ENCODE measurements at regions not wholly inside any gene's neighbourhood (a gene's known extent, or its start where the extent isn't known, plus 50 kb on each side); places are given as distances from the start of the nearest gene placed in this dataset.

DNA sequence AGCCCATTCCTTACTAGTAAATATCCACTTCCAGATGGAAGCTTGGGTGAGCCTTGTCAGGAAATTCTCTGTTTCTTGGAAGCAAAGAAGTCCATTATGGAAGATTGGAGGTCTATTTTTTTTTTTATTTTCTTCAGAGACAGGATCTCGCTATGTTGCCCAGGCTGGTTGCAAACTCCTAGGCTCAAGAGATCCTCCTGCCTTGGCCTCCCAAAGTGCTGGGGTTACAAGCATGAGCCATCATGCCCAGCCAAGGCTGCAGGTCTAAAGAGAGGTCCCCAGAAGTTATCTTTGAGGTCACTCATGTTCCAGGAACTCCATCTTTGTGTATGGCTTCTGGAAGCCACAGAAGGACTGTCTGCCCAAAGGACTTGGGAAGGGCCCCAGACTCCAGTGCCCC is 255.3 kb downstream of the LY86 start:
- no peak for DNase-seq

DNA sequence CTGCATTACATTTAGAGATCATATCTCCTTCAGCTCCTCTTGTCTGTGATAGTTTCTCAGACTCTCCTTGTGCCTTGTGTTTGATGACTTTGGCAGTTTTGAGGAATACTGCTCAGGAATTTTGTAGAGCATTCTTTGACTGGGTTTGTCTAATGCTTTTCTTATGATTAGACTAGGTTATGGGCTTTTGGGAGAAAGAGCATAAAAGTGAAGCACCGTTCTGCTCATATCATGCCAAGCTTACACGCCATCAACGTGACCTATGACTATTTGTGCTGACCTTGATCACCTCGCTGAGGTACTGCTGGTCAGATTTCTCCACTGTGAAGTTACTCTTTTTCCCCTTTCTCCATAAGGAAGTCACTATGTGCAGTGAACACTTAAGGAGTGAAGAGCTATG is 256.0 kb downstream of the LY86 start:
- DNase-seq: no peak

DNA sequence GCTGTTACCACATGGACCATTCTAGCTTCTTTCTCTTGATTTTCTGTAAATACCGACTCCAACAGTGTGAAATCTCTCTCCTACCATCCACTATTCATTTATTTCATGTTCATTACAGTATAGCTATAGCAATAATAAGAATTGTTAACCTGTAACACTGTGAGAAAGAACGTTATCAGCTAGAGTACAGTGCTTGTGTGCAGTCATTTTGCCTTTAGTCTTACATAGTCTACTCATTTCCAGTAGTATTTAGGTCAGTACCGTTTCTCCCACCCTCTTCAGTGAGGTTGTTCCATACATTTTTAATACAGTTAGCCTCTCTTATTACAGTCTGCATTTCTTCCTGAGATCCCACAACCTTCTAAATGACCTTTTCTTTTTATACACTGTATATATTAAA is 257.1 kb downstream of the LY86 start:
- DNase-seq: no peak

DNA sequence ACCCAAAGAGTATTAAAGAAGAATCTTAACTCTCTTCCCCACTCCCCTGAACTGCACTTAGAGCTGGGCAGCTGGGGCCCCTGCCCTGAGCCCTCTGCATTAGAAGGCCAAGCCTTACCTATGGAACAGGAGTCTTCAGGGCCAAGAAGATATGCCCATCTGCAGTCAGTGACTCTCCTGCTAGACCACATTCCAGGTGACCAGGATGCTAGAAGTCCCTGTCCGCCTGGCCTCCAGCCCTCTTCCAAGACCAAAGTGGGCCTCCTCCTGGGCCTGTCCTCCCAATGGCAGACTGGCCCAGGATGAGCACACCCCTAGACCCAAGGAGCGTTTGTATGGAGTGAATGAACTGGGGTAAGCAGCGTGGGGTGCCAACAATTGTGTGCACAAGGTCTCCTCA is 259.1 kb downstream of the LY86 start:
- no peak for DNase-seq

DNA sequence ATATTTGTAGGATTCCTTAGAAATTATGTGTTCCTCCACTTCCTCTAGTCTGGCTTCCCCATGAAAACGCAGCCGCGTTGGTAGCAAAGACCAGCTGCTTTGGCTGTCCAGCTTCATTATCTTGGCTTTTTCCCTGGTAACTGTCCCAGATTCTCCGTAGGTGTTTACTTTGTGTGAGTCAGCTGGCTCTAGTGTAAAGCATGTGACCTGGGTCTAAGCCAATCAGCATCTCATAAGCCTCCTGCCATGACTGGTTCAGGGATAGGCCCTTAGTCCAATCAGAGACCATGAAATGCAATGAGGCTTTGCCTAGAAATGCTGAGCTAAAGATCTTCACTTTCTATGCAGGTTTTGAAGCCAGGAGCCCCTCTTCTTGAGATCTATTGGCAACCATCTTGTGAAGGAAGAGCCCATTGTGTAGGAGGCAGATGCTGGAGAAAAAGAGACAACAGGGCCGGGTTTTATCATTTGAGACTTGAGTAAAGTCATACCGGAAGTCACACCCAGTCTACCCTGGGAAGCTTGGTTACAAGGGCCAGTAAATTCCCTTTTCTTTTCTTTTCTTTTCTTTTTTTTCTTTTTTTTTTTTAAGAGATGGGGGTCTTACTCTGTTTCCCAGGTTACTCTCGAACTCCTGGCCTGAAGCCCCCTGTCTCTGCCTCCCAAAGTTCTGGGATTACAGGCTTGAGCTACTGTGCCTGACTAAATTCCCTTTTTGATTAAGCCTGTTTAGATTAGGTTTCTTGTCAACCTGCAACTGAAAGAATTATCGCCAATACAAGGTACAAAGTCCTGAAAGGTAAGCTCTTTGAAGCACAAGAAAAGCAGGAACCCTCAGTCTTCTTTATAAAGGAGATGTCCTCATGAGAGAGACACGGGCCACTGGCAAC is 256.5 kb upstream of the RREB1 start:
- peak; percentile 34 for DNase-seq

DNA sequence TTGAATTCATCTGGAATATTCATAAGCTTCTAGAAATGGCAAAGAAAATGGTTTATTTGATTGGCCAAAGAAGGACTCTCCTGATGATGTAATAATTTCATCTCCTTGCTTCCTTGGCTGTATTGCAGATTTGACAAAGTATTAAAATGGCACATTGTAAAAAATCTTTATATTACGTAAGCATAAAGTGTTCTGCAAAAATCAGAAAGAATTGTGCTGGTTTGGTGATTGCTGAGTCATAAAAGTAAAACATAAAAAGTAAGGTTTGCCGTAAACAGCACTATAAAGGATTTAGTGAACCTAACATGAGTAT is 255.9 kb upstream of the RREB1 start:
- no peak for DNase-seq

DNA sequence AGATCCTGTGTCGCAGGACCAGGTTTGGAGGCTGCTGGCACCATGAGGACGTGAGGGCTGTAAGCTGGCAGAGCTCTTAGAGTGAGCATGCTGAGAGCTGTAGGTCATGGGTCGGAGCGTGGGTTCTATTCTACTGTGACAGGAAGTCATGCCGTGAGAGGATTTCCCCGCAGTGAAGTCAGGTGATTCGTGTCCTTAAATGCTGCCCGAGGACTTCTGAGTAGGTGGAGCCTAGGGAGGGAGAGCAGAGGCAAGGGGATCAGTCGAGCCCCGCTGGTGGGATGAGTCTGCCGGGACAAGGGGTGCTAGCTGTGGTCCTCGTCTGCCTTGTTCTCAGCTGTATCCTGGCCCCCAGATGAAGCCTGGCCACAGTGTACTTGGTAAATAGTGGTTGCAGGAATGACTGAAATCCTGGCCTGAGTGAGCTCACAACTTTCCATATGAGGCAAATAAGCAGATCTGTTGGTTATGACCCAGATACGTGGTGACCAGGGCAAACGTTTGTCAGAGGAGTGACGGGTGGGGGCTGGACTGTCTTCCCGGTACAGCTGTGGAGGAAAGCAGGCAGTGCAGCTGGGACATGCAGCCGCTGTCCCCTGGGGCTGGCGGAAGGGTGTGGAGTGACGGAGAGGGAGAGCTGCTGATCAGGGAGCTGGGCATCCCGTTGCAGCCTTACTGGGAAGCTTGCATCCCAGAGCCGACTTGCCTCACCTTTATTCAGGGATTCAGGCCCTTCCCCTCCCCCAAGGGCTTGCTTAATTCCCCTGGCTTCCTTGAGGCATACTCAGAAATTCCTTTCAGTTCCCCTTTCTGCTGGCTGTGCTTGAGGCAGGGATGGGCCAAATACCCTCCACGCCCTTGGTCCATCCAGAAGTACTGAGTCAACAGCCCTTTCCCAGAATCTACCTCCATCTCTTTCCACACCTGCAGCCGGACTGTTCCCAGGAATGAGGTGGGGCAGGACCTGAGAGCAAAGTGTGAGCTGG is 250.9 kb upstream of the RREB1 start:
- peak; percentile 43 for DNase-seq

DNA sequence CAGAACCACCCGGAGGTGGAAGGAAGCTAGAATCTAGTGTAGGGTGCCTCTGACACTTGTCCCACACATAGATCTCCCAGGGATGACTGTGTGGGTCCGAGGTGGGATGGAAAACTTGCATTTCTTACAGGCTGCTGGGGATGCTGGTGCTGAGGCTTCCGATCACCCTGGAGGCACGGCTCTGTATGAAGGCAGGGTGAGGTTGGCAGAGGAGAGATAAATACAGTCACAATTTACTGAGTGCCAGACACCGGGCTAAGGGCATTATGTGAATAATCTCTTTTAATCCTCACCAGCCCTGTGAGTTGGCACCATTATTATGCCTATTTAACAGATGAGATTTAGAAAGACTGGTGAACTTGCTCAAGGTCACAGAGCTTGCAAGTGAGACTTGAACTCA is 250.2 kb upstream of the RREB1 start:
- no peak for DNase-seq

DNA sequence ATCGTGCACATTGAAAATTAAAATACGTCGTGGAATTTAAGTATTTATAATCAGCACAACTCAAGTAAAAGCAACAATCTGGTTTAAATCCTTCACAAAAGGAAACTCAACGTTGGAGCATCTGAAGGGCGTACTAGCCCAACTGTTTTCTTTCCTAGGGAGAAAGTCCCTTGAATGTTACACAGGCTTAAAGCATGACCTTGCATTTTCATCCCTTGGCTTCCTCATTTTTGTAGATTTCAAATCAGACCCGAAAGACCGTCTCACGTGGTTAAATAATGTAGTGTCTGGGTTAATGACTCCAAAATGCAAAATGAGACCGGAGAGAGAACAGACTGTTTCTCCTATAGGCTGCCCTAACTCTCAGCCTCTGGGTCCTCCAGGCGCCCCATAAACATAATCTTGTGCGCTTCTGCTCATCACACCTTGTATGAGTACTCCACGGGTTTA is 249.2 kb upstream of the RREB1 start:
- no peak for DNase-seq

DNA sequence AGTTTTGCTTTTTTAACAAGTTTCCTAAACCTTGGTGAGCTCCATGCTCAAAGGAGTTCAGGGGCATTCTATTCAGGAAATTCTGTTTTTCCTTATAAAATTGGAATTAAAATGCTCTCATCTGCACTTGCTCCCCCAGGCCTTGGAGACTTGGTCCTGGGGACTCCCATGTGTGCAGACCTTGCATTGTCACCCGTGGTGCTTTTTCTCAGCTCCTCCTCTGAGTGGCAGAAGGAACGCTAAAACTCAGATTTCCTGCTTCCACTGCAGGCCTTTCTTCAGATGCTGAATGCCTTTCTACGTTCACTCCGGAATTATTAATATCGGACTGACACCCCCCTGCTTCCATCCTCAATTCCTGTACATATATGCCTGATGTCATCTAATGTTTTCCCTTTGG is 248.7 kb upstream of the RREB1 start:
- DNase-seq: no peak

DNA sequence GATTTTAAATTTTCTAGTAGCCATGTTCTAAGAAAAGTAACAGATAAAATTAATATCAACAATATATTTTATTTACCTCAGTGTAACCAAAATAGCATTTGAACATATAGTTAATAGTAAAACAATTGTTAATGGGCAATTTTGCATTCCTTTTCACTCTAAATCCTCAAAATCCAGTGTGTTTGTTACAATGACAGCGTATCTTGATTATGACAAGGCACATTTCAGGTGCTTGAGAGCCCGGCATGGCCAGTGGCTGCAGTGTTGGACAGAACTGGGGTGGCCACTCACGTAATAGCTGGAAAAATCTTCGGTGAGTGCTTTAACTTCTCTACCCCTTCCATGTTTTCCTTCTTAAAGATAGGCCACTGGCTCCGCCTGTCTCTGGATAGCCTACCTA is 248.0 kb upstream of the RREB1 start:
- no peak for DNase-seq

DNA sequence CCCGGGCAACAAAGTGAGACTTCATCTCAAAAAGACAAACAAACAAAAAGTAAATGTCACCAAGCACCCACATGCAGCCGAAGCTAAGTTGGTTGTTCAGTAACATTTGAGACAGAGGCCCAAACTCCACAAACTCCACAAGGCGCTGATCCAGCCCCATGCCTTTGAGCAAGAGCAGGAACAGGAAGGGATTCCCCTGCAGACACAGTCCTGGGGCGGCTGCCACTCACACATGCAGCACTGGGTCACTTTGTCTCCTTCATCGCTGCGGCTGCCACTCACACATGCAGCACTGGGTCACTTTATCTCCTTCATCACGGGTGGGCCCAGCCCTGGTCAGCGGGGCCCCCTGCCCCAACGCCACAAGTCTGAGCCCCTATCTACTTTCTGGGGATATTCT is 246.9 kb upstream of the RREB1 start:
- no peak for DNase-seq

DNA sequence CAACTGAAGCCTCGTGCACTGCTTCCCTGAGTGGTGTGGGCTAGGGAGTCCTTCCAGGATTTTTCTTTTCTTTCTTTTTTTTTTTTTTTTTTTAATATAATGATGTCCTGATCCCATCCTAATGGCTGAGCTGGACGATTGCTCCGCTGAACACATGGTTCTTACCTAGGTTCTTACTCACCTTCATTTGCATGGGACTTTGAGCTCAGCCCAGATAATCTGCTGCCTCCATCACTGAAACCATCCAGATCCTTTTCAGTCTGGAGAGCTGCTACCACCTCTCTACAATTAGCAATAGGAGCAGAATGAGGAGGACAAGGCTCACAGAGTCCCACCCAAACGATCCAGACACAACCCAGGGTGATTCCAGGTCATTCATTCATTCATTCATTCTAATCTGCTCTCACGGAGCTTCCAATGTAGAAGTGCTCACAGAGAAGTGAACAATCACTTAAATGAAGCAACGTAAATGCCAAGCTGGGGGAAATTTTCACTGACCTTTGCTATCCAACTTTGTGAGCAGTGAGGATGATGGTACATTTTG is 246.3 kb upstream of the RREB1 start:
- no peak for DNase-seq

DNA sequence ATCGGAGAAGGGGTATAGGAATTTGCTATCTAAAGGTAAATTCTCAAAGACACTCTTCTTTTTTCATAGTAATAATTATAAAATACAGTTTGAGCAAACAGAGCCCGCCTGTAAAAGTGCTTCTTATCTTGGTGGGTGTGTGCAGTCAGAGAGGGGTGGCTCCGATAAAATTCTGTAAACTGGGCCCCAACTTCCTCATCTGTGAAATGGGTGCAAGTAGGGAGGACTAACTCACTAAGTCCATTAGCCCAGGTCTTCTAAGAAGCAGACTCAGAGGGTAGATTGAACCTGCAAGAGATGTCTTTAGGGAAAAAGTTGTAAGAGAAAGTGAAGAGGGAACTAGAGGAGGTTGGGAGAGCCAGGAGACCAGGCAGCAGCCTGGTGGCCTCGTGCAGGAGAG is 245.8 kb upstream of the RREB1 start:
- DNase-seq: no peak

DNA sequence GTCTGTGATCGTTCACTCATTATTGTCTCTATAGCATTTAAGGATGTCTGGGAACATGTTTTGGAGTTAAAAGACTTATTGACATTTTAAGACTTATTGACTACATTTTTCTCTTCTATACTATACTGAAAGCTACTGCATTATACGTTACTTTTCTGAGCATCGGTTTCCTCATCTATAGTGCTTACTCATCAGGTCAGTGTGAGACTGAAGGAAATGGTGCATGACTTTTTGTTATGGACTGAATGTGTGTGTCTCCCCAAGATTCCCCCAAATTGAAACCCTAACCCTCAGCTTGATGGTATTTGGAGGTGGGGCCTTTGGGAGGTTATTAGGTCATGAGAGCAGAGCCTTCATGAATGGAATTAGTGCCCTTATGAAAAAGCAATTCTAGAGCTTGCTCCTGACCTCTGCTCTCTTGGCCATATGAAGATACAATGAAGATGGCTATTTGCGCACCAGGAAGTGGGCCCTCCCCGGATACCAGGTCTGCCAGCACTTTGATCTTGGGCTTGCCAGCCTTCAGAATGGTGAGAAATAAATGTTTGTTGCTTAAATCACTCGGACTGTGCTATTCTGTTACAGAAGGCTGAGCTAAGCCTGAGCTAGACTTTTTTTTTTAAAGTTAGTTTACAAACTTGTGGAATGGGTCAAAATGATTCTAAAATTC is 243.7 kb upstream of the RREB1 start:
- DNase-seq: no peak

DNA sequence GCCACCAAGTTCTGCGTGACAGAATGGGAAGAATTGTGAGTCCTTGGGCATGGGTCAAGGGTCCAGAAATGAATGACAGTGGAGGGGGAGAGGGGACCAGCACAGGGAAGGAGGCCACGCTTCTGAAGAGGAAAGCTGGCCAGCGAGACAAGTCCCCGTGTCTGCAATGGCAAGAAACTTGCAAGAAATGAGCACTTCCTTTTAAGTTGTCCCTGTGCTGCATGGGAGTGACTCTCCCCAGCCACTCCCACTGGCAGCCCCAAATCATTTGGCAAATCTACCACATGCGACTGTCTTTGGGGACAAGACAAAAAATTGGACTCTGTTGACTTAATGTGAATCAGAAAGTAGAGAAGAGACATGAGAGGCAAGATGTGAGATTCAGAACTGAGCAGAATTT is 242.2 kb upstream of the RREB1 start:
- no peak for DNase-seq

DNA sequence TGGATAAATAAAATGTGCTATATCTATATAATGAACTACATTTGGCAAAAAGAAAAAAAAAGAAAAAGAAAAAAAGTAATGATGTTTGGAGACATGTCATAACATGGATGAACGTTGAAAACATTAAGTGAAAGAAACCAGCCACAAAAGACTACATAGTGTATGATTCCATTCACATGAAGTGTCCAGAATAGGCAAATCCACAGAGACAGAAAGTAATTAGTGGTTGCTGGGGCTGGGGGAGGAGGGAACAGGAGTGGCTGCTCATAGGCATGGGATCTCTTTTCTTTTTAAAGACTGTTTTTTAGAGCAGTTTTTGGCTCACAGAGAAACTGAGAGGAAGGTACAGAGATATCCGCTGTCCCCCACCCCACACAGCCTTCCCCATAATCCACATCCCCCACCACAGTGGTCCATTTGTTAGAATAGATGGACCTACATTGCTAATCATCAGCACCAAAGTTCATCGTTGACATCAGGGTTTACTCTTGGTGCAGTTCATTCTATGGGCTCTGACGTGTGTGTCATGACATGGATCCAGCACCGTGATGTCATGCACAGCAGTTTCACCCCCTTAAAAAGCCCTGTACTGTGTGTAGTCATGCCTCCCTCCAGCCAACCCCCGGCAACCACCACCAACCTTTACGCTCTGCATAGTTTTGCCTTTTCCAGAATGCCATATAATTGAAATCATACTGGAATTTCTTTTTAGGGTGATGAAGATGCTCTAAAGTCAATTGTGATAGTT is 240.9 kb upstream of the RREB1 start:
- DNase-seq: peak; percentile 39

DNA sequence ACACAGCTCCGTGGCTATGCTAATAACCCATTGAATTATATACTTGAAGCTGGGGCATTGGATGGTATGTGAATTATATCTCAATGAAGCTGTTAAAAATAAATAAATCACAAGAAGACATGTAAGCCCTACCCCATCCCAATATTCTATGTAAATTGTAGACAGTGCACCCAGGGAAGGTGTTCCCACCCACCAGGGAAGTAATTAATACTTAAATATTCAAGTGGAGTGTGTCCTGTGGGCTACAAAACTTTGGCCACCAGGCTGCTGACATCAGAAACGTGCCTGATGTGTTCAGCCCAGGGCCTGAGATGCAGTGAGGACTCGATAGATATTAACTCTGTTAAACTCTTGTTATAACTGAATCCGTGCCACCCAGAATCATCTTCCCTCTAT is 240.4 kb upstream of the RREB1 start:
- no peak for DNase-seq

DNA sequence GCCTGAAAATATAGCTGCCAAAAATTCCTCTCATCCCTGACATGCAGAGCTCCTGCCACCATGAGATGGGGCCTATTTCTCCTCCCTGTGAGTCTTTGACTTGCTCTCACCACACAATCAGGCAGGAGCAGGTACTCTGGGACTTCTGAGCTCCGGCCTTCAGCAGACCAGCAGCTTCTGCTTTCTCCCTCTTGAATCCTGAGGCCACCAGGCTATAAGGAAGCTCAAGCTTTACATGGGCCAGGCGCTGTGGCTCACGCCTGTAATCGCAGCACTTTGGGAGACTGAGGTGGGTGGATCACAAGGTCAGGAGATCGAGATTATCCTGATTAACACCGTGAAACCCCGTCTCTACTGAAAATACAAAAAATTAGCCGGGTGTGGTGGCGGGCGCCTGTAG is 238.7 kb upstream of the RREB1 start:
- DNase-seq: no peak

DNA sequence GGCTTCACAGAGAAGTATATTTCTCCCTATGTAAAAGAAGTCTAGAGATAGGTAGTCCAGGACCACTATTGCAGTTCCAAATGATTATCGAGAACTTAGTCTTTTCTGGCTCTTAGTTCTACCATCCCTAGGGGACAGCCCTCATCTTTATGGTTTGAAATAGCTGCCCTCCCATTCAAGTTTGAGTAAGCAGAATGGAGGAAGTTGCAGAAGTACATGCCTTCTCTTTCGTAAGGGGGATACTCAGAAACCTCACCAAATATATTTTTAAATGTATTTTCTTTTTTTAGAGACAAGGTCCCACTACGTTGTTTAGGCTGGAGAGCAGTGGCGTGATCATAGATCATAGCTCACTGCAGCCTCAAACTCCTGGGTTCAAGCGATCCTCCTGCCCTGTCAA is 236.8 kb upstream of the RREB1 start:
- no peak for DNase-seq

DNA sequence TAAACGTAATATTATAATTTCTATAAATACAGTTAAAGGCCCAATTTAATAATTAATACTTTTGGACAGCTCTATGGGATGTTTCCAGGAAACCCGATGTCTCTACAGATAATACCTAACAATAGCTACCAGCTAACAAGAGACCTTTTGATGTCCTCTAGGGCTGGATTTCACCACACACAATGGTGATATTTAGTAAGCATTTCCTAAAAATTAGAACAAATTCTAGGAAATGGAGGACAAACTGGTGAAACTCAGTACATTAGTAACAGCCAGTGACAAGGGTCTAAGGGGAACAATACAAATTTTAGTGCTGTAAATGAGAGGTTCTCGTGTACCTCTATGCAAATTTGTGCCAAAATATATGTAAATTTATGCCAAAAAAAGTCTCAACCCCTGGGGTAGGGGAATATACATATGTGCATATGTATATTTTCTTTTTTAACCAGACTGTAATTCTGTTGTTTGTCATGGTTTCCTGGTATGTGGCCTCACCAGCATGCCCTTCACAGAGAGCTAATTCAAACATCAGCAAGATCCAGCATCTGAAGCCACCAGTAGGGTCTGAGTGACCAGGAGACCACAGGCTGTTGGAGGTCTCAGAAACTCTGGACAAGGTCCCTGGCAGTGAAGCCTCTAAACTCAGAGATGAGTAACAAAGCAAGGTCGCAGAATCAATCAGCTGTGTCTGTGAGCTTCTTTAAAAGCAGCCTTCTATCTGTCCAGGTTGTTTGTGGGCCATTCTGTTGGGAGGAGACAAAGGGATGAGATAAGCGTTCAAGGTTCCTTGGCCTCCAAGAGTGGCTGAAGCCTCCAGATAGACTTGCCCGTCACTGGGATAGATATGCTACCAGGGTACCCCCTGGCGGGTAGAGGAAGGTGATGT is 235.1 kb upstream of the RREB1 start:
- DNase-seq: no peak

Measured in femur (tissue), 1 donor.